Testis (tissue), 2 donors: ENCODE measurements at regions not wholly inside any gene's neighbourhood (a gene's known extent, or its start where the extent isn't known, plus 50 kb on each side); places are given as distances from the start of the nearest gene placed in this dataset.

Source experiments
- POLR2A ChIP-seq: fragments of 450-650 bp; IDR thresholded peaks from one replicate; pipeline ENCODE4 v1.6.1; 2017; ENCODE audit warnings: antibody characterized with exemption, mild to moderate bottlenecking, moderate library complexity
- TF ChIP-seq, protein P1 (sequence below), 3 experiments: fragments of 450-650 bp in 2 of 3; fragments of 200-600 bp in 1 of 3; sonication (generic) in 1 of 3; IDR thresholded peaks; one replicate each; pipeline ENCODE4 v1.5.1; 2016 to 2019; ENCODE audit warnings: antibody characterized with exemption in 3 of 3, mild to moderate bottlenecking in 2 of 3, moderate library complexity in 1 of 3

DNA sequence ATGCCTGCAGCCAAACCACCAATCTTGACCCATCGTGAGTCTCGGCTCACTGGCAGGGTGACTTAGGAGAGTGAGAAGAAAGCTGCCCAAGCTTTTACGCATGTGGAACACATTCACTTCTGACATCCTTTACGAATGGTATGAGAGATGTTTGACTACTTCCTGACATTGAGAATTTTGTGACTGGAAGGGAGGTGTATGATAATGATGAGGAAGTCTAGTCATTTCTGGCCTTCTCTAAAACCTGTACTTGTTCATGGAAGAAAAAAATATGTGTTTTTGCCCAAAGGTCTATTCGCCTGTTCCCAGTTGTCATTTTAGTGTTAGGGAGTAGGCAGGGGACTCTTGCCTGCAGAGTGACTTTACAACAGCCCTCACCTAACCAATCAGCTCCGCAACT lies 227.2 kb upstream of the ATP2B1 start:
- TF ChIP-seq POLR2A: no peak
- TF ChIP-seq, protein P1, sequence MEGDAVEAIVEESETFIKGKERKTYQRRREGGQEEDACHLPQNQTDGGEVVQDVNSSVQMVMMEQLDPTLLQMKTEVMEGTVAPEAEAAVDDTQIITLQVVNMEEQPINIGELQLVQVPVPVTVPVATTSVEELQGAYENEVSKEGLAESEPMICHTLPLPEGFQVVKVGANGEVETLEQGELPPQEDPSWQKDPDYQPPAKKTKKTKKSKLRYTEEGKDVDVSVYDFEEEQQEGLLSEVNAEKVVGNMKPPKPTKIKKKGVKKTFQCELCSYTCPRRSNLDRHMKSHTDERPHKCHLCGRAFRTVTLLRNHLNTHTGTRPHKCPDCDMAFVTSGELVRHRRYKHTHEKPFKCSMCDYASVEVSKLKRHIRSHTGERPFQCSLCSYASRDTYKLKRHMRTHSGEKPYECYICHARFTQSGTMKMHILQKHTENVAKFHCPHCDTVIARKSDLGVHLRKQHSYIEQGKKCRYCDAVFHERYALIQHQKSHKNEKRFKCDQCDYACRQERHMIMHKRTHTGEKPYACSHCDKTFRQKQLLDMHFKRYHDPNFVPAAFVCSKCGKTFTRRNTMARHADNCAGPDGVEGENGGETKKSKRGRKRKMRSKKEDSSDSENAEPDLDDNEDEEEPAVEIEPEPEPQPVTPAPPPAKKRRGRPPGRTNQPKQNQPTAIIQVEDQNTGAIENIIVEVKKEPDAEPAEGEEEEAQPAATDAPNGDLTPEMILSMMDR (IDR thresholded peaks at IDR 0.05): no peak
